Peyer's patch (tissue), 4 donors: ENCODE measurements at regions not wholly inside any gene's neighbourhood (a gene's known extent, or its start where the extent isn't known, plus 50 kb on each side); places are given as distances from the start of the nearest gene placed in this dataset.

Source experiments
- DNase-seq, 3 donors: peaks; one replicate each; pipeline ENCODE4 v3.0.0-alpha.2; 2017 to 2019
- H3K27ac ChIP-seq, 4 donors: fragments of 200-600 bp; sonication (generic); one replicate each; pipeline ENCODE4 v1.5.1; 2016 to 2019
- H3K27me3 ChIP-seq, 2 donors: fragments of 200-600 bp; sonication (generic); one replicate each; pipeline ENCODE4 v1.5.1; 2019
- H3K36me3 ChIP-seq, 3 donors: fragments of 200-600 bp; sonication (generic); one replicate each; pipeline ENCODE4 v1.5.1; 2016 to 2019
- H3K4me1 ChIP-seq, 4 donors: fragments of 200-600 bp; sonication (generic); one replicate each; pipeline ENCODE4 v1.5.1; 2016 to 2019
- H3K4me3 ChIP-seq, 4 donors: fragments of 200-600 bp; sonication (generic); 1 replicate in 3 of 4; 2 replicates in 1 of 4; pipeline ENCODE4 v1.5.1; 2016 to 2019; ENCODE audit warnings: mild to moderate bottlenecking in 1 of 4
- H3K9me3 ChIP-seq, 4 donors: fragments of 200-600 bp; sonication (generic); one replicate each; pipeline ENCODE4 v1.5.1; 2016 to 2019; ENCODE audit warnings: mild to moderate bottlenecking in 1 of 4
- CTCF ChIP-seq, 6 experiments: fragments of 450-650 bp in 4 of 6; fragments of 200-600 bp in 2 of 6; sonication (generic) in 1 of 6; IDR thresholded peaks; one replicate each; pipeline ENCODE4 v1.5.1; 2017 to 2019; ENCODE audit warnings: antibody characterized with exemption in 6 of 6, mild to moderate bottlenecking in 3 of 6, moderate library complexity in 1 of 6
- POLR2A ChIP-seq, 2 donors: fragments of 450-650 bp; IDR thresholded peaks; one replicate each; pipeline ENCODE4 v1.5.1; 2017; ENCODE audit warnings: antibody characterized with exemption in 2 of 2, mild to moderate bottlenecking in 2 of 2, moderate library complexity in 2 of 2

GRCh38 chr4:53763813-53764597 is 172.7 kb upstream of the LNX1 start:
- TF ChIP-seq CTCF (IDR thresholded peaks at IDR 0.05), result no peak
- TF ChIP-seq POLR2A (IDR thresholded peaks at IDR 0.05), result no peak
- Histone ChIP-seq H3K4me3 (no peak overlapping the region), H3K9me3 (no peaks in the 10 kb centered on the region), H3K27ac (peak overlapping the region in 2 of 4 donors; percentile 43 to 48), H3K36me3 (no peaks in the 10 kb centered on the region), H3K4me1 (no peaks in the 10 kb centered on the region), H3K27me3 (no peaks in the 10 kb centered on the region)
- no peak for DNase-seq

GRCh38 chr4:53755656-53756055 is 164.4 kb upstream of the LNX1 start:
- no peak overlapping the region for H3K4me3 ChIP-seq
- no peak for DNase-seq
- no peak overlapping the region for H3K27ac ChIP-seq
- H3K36me3 ChIP-seq, result no peaks in the 10 kb centered on the region
- no peaks in the 10 kb centered on the region for H3K4me1 ChIP-seq
- TF ChIP-seq CTCF (IDR thresholded peaks at IDR 0.05) (no peak), POLR2A (IDR thresholded peaks at IDR 0.05) (no peak)
- no peaks in the 10 kb centered on the region for H3K9me3 ChIP-seq
- H3K27me3 ChIP-seq, result no peaks in the 10 kb centered on the region

- no peak for TF ChIP-seq CTCF (IDR thresholded peaks at IDR 0.05)
- TF ChIP-seq POLR2A (IDR thresholded peaks at IDR 0.05), result no peak
These were observed 160.8 kb upstream of the LNX1 start for GRCh38 chr4:53752124-53752523.

DNA sequence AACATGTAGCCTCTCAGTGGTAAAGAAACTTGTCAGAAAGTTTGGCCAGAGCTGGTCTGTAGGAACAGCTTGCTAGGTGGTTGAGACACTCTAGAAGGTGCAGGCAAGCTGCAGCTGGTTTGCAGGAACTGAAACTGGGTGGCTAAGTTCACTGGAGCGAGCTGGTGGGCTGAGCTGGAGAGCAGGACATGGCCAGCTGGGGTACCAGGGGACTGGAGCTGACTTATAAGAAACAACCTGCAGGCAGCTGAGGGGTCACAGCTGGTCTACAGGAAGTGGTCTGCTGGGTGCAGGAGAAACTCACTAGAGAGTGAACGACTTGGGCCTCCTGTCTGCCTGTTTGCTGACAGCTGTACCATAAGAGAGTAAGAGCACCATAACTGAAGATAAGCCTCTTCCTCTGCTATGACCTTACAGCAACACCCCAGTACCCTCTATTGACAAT is 157.1 kb upstream of the LNX1 start:
- Histone ChIP-seq H3K4me1 (no peaks in the 10 kb centered on the region), H3K27ac (peak overlapping the region in 1 of 4 donors; percentile 17), H3K36me3 (no peaks in the 10 kb centered on the region), H3K9me3 (no peaks in the 10 kb centered on the region), H3K4me3 (no peak overlapping the region), H3K27me3 (no peaks in the 10 kb centered on the region)
- TF ChIP-seq POLR2A (IDR thresholded peaks at IDR 0.05) (no peak), CTCF (IDR thresholded peaks at IDR 0.05) (no peak)
- DNase-seq, result peak in 2 of 3 donors; percentile 56 to 71

More at GRCh38 chr4:53752124-53752523, 160.8 kb upstream of the LNX1 start:
- Histone ChIP-seq H3K27me3 (no peaks in the 10 kb centered on the region), H3K4me1 (no peaks in the 10 kb centered on the region), H3K36me3 (no peaks in the 10 kb centered on the region), H3K27ac (no peak overlapping the region), H3K9me3 (no peaks in the 10 kb centered on the region), H3K4me3 (no peak overlapping the region)
- no peak for DNase-seq

DNA sequence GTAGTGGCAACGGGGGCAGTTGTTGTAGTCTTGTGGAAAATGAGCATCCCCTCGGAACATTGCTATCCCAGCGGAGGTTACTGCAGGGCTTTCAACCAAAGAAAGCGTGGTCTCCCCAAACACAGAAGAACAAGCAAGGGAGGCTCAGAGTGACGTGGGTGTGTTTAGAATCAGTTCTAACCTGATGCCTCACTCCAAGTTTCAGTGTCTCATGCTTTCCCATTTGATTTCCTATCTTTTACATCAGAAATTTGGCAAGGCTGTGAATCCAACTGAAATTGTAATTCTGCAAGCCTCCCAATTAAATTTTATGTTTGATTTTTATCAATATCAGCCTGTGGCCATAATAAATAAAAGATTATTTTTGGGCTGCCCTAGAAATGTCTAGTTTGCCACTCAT is 156.1 kb upstream of the LNX1 start:
- H3K36me3 ChIP-seq, result no peaks in the 10 kb centered on the region
- H3K27me3 ChIP-seq, result no peaks in the 10 kb centered on the region
- H3K9me3 ChIP-seq, result no peaks in the 10 kb centered on the region
- no peak for DNase-seq
- TF ChIP-seq POLR2A (IDR thresholded peaks at IDR 0.05) (no peak), CTCF (IDR thresholded peaks at IDR 0.05) (no peak)
- no peak overlapping the region for H3K4me3 ChIP-seq
- H3K27ac ChIP-seq, result no peak overlapping the region
- no peaks in the 10 kb centered on the region for H3K4me1 ChIP-seq
